A673 (cell line): ENCODE measurements at regions not wholly inside any gene's neighbourhood (a gene's known extent, or its start where the extent isn't known, plus 50 kb on each side); places are given as distances from the start of the nearest gene placed in this dataset.

Experiments used
- EZH2 ChIP-seq: fragments of 200-600 bp; sonication (generic); IDR thresholded peaks from 2 replicates; pipeline ENCODE4 v1.6.1; 2017; ENCODE audit warnings: borderline replicate concordance, low read depth, mild to moderate bottlenecking, mixed read lengths, antibody characterized with exemption, low read length; ENCODE audit not compliant: poor library complexity, severe bottlenecking
- TF ChIP-seq, protein P1 (sequence below): fragments of 300-800, 200-600 bp; sonication (generic); conservative IDR thresholded peaks from 2 replicates; pipeline ENCODE4 v1.5.1; 2017; ENCODE audit warnings: low read depth, mild to moderate bottlenecking, antibody characterized with exemption, low read length, moderate library complexity, mixed read lengths

DNA sequence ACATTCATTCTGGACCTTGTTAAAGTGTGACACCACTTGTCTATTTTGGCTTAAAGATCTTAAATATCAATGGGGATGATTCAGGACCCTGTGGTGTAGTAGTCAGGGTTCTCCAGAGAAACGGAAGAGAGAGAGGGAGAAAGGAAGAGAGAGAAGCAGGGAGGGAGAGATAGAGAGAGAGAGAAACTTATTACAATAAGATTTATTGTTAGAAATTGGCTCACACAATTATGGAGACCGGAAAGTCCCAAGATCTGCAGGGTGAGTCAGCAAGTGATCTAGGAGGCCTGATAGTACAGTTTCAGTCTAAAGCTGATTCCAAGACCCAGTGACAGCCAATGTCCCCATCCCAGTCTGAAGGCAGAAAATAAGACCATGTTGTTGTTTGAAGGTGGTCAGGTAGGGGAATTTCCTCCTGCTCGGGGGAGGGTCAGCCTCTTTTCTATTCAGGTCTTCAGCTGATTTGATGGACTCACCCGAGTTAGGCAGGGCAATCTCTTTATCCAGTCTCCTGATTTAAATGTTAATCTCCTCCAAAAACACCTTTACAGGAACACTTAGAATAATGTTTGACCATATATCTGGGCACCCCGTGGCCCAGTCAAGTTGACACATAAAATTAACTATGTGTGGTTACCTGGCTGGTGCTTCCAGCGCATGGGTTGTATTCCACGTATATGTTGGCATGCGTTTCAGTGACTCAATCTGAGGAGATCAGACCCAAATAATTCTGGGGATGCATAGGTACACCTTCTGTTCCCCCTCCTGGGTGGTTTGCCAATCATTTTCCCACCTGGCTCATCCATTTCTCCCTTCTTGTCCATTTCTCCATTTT lies 1350.5 kb downstream of the TBC1D22A start:
- TF ChIP-seq EZH2: no peak
- TF ChIP-seq, protein P1, sequence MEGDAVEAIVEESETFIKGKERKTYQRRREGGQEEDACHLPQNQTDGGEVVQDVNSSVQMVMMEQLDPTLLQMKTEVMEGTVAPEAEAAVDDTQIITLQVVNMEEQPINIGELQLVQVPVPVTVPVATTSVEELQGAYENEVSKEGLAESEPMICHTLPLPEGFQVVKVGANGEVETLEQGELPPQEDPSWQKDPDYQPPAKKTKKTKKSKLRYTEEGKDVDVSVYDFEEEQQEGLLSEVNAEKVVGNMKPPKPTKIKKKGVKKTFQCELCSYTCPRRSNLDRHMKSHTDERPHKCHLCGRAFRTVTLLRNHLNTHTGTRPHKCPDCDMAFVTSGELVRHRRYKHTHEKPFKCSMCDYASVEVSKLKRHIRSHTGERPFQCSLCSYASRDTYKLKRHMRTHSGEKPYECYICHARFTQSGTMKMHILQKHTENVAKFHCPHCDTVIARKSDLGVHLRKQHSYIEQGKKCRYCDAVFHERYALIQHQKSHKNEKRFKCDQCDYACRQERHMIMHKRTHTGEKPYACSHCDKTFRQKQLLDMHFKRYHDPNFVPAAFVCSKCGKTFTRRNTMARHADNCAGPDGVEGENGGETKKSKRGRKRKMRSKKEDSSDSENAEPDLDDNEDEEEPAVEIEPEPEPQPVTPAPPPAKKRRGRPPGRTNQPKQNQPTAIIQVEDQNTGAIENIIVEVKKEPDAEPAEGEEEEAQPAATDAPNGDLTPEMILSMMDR: no peak
